ENCODE measurements at regions not wholly inside any gene's neighbourhood (a gene's known extent, or its start where the extent isn't known, plus 50 kb on each side); places are given as distances from the start of the nearest gene placed in this dataset.

- TF ChIP-seq PRDM15 (CRISPR knock-in tag; IDR thresholded peaks at IDR 0.05) (no peak), KAT7 (CRISPR knock-in tag; IDR thresholded peaks at IDR 0.05; ENCODE audit: borderline replicate concordance) (no peak), FOXP1 (CRISPR knock-in tag; IDR thresholded peaks at IDR 0.05; ENCODE audit: borderline replicate concordance) (no peak)
Measured at GRCh38 chr2:115921541-115921940, 1479.1 kb downstream of the DPP10 start (continued).

- CTCF ChIA-PET, result no interaction called here
- Mint-ChIP-seq H3K27me3 (ENCODE audit: low read depth) (no peaks in the 10 kb centered on the region; the same call in 1 of the 2 replicates), H3K4me1 (no peaks in the 10 kb centered on the region), H3K4me3 (no peak overlapping the region), H3K36me3 (peaks cover 9% of the 10 kb centered on the region; the same call in 1 of the 2 replicates), H3K9me3 (peaks cover 39% of the 10 kb centered on the region), H3K27ac (no peak overlapping the region)
- ATAC-seq (no peak), DNase-seq (ENCODE audit: low spot score) (no peak)
- POLR2A ChIA-PET, result no interaction called here
- no peak for TF ChIP-seq E2F5 (CRISPR knock-in tag; IDR thresholded peaks at IDR 0.05)
- no peak for TF ChIP-seq ATF6 (CRISPR knock-in tag; IDR thresholded peaks at IDR 0.05)
- TF ChIP-seq TEAD4 (CRISPR knock-in tag; IDR thresholded peaks at IDR 0.05), result no peak
- no peak for TF ChIP-seq FOXJ3 (CRISPR knock-in tag; IDR thresholded peaks at IDR 0.05; ENCODE audit: borderline replicate concordance)
- TF ChIP-seq KAT7 (CRISPR knock-in tag; IDR thresholded peaks at IDR 0.05; ENCODE audit: borderline replicate concordance), result no peak
- TF ChIP-seq NFE2L1 (CRISPR knock-in tag; IDR thresholded peaks at IDR 0.05), result no peak
- no peak for TF ChIP-seq MYBL2 (CRISPR knock-in tag; IDR thresholded peaks at IDR 0.05)
- TF ChIP-seq GTF2I (CRISPR knock-in tag; conservative IDR thresholded peaks at IDR 0.05), result no peak
- TF ChIP-seq ZMAT4 (CRISPR knock-in tag; IDR thresholded peaks at IDR 0.05), result no peak
- no peak for TF ChIP-seq ARID4B (CRISPR knock-in tag; IDR thresholded peaks at IDR 0.05; ENCODE audit: borderline replicate concordance)
- no peak for TF ChIP-seq CDX4 (CRISPR knock-in tag; IDR thresholded peaks at IDR 0.05; ENCODE audit: borderline replicate concordance)
- no peak for TF ChIP-seq ZNF396 (CRISPR knock-in tag; IDR thresholded peaks at IDR 0.05; ENCODE audit: borderline replicate concordance)
- TF ChIP-seq ERG (CRISPR knock-in tag; IDR thresholded peaks at IDR 0.05), result no peak
- no peak for TF ChIP-seq USF2 (CRISPR knock-in tag; IDR thresholded peaks at IDR 0.05)
- TF ChIP-seq RORB (CRISPR knock-in tag; IDR thresholded peaks at IDR 0.05), result no peak
- TF ChIP-seq FOXK1 (CRISPR knock-in tag; IDR thresholded peaks at IDR 0.05), result no peak
Measured at GRCh38 chr2:115939902-115940301, 1497.5 kb downstream of the DPP10 start.
